ENCODE measurements at regions not wholly inside any gene's neighbourhood (a gene's known extent, or its start where the extent isn't known, plus 50 kb on each side); places are given as distances from the start of the nearest gene placed in this dataset.

- TF ChIP-seq ZNF670 (CRISPR knock-in tag; IDR thresholded peaks at IDR 0.05; ENCODE audit: borderline replicate concordance) (no peak), ZBTB7A (CRISPR knock-in tag; IDR thresholded peaks at IDR 0.05) (no peak), FOSL2 (CRISPR knock-in tag; IDR thresholded peaks at IDR 0.05) (no peak), HDAC2 (CRISPR knock-in tag; IDR thresholded peaks at IDR 0.05) (no peak), ZBTB43 (CRISPR knock-in tag; conservative IDR thresholded peaks at IDR 0.05) (no peak), NFIC (IDR thresholded peaks at IDR 0.05; ENCODE audit: low read length) (no peak), POLR2A (IDR thresholded peaks at IDR 0.05; ENCODE audit: insufficient read depth in 1 of 2, low read depth in 2 of 2, low read length in 2 of 2) (no peak), NFRKB (IDR thresholded peaks at IDR 0.05) (no peak), ZFP90 (CRISPR knock-in tag; IDR thresholded peaks at IDR 0.05; ENCODE audit: borderline replicate concordance) (no peak), TCF7 (IDR thresholded peaks at IDR 0.05; ENCODE audit: low read depth) (no peak), NR3C1 (CRISPR knock-in tag; IDR thresholded peaks at IDR 0.05) (no peak), ZNF574 (CRISPR knock-in tag; IDR thresholded peaks at IDR 0.05) (no peak), ZNF607 (CRISPR knock-in tag; IDR thresholded peaks at IDR 0.05; ENCODE audit: borderline replicate concordance) (no peak), CTCF (CRISPR knock-in tag; IDR thresholded peaks at IDR 0.05) (no peak)
Observed at GRCh38 chr13:86080340-86080995, 281.2 kb upstream of the SLITRK6 start.

Data from HepG2 (cell line).